ENCODE measurements at regions not wholly inside any gene's neighbourhood (a gene's known extent, or its start where the extent isn't known, plus 50 kb on each side); places are given as distances from the start of the nearest gene placed in this dataset.

- no peak for DNase-seq (ENCODE audit: low read depth)
These were observed 666.4 kb upstream of the MKI67 start for GRCh38 chr10:128792426-128793140.

GRCh38 chr10:128793726-128794655, 667.8 kb upstream of the MKI67 start:
- DNase-seq (ENCODE audit: low read depth): no peak

- no peak for DNase-seq (ENCODE audit: low read depth)
These were observed 670.2 kb upstream of the MKI67 start for GRCh38 chr10:128796396-128796912.

DNA sequence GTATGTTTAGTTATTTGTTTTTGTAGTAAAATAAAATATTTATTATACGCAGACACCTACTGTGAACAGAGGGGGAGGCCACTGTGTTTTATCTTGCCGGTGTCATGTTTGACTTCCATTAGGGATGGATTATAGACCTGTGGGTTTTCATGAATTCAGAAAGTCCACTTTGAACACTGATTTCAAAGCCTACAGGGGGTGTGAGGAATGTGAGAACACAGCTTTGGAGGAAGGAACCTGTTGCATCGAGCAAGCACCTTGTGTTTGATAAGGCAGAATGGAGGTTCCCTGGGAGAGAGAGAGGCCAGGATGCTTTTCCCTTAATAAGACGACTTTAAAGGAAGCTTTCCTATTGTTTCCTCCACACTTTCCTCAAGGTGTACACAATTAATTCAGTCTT, 665.0 kb upstream of the MGMT start:
- no peak for DNase-seq (ENCODE audit: low read depth)

DNA sequence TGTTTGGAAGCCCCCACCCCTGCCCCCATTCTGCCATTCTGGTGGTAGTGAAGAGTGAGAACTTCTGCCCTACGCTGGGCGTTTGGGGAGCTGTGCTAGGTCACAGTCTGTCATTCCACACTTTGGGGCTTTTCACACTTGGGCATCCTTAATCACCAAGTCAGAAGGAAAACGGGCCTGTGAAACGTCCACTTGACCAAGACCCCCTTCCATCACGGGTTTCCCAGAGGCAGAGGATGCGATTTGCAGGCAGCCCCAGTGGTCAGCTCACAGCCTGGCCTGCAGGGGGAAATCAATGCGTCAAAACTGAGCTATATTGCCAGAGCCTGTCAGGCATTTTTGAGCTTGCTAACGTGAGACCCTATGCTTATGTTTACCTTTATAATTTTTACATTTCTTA, 663.3 kb upstream of the MGMT start:
- no peak for DNase-seq (ENCODE audit: low read depth)

GRCh38 chr10:128804411-128804810, 662.6 kb upstream of the MGMT start:
- DNase-seq (ENCODE audit: low read depth): no peak

DNA sequence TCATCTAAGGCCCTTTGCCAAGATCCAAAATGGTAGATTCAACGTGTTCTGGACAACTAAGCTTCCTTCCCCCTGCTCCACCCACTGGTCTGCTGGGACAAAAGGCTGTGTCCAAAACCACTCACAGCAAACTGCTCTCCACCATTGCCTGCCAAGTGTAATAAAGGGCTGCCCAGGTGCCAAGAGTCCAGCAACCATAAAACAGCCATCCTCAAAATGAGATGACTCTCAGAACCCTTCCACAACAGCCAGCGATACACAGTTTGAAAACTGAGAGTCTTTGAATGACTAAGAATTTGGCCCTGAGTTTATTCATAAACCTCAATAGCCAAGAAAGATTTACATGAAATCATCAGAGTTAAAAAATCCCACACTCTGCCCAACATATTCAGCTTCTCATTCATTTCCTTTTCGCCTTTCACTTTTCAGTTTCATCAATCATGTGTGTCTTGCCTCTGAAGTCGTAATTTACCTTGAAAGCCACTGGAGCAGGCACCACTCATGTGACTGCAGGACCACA, 658.1 kb upstream of the MGMT start:
- DNase-seq (ENCODE audit: low read depth): no peak

GRCh38 chr10:128811511-128811910, 655.5 kb upstream of the MGMT start:
- no peak for DNase-seq (ENCODE audit: low read depth)

DNA sequence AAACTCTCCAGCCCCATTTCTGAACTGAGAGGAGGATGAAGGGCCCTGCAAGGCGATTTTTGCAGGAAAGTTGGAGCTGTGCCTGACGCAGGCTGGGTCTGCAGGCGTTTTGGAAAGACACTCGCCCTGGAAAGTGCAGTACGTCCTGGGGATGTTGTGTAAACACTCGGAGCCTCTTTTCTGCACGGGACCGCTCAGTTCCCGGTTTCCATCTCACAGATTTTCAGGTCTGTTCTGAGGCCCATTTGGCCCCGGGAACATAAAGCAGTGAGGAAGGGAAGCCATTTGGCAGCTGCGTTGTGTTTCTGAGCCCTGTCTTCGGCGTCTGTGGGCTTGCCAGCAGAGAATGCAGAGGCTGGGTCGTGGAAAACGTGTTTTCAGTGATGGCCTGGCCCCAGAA, 655.0 kb upstream of the MGMT start:
- DNase-seq (ENCODE audit: low read depth): no peak

- no peak for DNase-seq (ENCODE audit: low read depth)
These were observed 653.5 kb upstream of the MGMT start for GRCh38 chr10:128813574-128813973.

DNA sequence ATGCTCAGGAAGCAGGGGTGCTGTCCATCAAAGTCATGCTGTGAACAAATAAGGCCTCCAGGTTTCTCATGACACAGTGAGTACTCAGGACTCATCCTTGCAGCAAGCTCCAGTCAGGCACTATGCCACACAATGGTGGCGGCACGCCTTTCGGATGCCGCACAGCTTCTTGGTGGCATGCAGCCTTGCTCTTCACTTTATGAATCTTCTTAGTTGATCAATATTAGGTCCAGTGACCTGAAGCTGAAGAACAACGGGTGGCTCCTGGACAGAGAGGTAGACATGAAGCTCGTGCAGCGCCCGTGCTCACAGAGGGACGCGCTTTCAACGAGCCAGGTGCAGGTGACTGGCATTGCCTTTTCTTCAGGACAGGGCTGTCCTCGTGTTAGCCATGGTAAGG, 653.0 kb upstream of the MGMT start:
- DNase-seq (ENCODE audit: low read depth): no peak

- no peak for DNase-seq (ENCODE audit: low read depth)
These were observed 652.3 kb upstream of the MGMT start for GRCh38 chr10:128814782-128815181.

GRCh38 chr10:128816726-128817125, 650.3 kb upstream of the MGMT start:
- DNase-seq (ENCODE audit: low read depth): no peak

- no peak for DNase-seq (ENCODE audit: low read depth)
These were observed 649.4 kb upstream of the MGMT start for GRCh38 chr10:128817636-128818035.

DNA sequence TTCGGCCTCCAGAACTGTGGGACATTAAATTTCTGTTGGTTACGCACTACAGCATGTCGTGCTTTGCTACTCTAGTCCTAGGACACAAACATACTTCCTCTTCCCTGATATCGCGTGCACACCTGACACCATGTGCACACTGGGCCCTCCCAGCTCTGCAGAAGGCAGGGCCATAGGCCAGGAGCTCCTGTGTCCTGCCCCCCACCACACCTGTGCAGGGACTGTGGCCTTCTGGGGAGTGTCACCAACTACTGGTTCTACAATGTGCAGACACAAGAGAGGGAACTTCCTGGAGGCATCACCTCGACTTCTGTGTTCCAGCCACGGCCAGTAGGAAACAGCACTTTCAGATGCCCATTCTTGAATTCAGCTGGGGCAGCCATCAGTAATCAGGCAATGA, 646.4 kb upstream of the MGMT start:
- DNase-seq (ENCODE audit: low read depth): no peak

DNA sequence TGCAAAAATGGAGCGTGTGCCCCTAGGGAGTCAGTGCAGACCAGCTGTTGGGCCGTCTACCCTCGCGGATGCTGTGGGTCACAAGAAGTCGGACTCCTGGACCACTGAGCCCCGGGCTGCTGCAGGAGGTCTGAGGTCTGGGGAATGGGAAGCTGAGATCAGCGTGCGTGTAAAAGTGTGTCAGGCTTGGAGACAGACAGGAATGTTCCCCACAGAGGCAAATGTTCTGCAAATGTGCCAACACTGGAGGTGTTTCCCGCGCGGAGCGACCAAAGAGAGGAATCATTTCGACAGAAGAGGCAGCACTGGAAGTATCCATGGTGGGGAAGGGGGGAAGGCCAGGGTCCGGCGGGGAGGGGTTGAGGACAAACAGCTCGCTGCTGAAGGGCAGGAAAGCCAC, 643.8 kb upstream of the MGMT start:
- DNase-seq (ENCODE audit: low read depth): no peak

GRCh38 chr10:128825626-128826025, 641.4 kb upstream of the MGMT start:
- DNase-seq (ENCODE audit: low read depth): no peak

DNA sequence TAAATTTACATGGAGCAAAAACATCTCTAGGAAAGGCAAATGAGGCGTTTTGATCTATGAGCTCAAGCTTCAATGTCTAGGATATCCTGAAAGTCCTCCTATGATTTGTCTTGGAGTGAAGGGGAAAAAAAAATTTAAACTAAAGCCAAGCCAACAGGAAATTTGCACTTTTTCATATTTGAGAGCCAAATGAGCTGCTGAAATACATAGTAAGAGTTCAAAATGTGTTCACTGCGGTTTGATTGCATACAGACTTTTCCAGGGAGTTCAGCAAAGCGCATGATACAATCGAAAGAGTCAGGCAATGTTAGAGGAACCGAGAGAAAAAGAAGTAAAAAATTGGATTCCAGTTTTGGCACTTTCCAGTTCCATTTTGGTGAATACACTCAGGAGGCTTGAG, 633.4 kb upstream of the MGMT start:
- DNase-seq (ENCODE audit: low read depth): no peak

GRCh38 chr10:128835361-128835760, 631.7 kb upstream of the MGMT start:
- no peak for DNase-seq (ENCODE audit: low read depth)

GRCh38 chr10:128837478-128837877, 629.6 kb upstream of the MGMT start:
- DNase-seq (ENCODE audit: low read depth): no peak

DNA sequence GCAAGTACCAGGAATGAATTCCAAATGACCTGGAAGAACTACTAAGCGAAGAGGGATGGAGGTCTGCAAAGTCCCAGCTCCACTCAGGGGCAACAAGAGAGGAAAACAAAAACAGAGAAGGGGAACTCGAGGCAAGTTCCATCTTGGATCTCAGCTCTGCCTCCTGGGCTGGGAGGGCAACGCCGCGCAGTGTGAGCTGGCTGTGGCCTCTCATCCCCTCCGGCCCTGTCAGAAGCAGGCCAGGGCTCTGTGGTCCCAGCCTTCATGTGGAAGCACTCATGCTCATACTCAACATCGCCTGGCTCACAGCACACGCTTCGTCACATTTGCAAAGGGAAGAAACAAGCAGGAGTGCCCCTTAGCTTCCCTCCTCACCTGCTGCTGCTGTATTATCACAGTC, 627.9 kb upstream of the MGMT start:
- DNase-seq (ENCODE audit: low read depth): no peak

DNA sequence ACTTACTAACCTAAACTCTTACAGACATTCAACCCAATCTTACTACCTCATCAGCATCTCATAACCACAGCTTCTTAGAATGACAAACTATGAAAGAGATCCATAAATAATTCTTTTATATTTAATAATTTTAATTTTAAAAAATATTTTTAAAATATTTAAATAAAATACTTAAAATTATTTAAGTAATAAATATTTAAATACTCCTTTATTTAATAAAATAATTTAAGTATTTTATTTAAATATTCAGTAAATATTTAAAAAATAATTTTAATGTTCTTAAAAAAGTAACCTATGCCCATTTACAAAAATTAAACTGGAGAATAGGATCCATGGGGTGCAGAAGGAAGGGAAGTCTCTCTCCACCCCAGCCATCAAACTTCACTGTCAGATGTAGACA, 627.3 kb upstream of the MGMT start:
- DNase-seq (ENCODE audit: low read depth): no peak
